SK-N-MC (cell line): ENCODE measurements at regions not wholly inside any gene's neighbourhood (a gene's known extent, or its start where the extent isn't known, plus 50 kb on each side); places are given as distances from the start of the nearest gene placed in this dataset.

Experiments
- EZH2 ChIP-seq: fragments of 200-600 bp; sonication (generic); IDR thresholded peaks from one replicate; pipeline ENCODE4 v1.6.1; 2017; ENCODE audit warnings: antibody characterized with exemption
- FOXP2 ChIP-seq: optimal IDR thresholded peaks from 2 replicates; pipeline ENCODE3; 2011; ENCODE audit warnings: mild to moderate bottlenecking, moderate library complexity; ENCODE audit not compliant: insufficient read depth; ENCODE audit errors: extremely low read length, control extremely low read depth

- TF ChIP-seq FOXP2 (no peak), EZH2 (no peak)
Observed at GRCh38 chr4:108224611-108225053, 55.9 kb upstream of the LEF1 start.
